Fibroblast of skin of left biceps (primary cell): ENCODE measurements at regions not wholly inside any gene's neighbourhood (a gene's known extent, or its start where the extent isn't known, plus 50 kb on each side); places are given as distances from the start of the nearest gene placed in this dataset.
A peak's percentile ranks its signal among the peaks of the same experiment; 100 is the strongest.

ENCODE experiments used
- DNase-seq, 2 experiments: peaks; one replicate each; pipeline ENCODE4 v3.0.0-alpha.2; 2013; ENCODE audit warnings: low read depth in 2 of 2

DNA sequence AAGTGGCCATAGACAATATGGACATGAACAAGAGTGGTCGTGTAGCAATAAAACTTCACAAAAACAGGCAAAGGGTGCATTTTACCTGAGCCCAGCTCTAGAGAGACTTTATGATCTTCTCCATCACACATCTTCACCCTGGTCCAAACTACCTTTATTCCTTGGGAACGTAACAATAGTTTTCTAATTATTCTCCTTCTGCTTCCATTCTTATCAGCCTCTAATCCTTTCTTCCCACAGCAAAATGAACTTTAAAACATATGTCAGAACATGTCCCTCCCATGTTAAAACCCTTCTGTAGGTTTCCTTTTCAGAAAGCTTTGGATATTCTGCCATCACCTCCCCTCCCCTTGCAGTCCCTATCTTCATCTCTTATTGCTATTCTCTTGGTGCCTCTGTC, 395.2 kb upstream of the PLXNA2 start:
- no peak for DNase-seq

DNA sequence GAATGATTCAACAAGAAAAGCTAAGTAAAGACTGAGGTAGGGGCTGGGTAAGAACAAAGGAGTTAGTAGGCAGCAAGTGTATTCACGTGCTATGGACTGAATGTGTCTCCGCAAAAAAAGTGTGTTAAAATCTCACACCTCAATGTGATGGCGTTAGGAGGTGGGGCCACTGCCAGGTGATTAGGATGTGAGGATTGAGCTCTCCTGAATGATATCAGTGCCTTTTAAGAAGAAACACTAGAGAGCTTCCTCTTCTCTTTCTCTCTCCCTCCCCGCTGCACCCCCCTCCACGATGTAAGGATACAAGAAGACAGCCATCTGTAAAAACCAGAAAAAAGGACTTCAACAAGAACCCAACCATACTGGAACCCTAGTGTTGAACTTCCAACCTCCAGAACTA, 396.1 kb upstream of the PLXNA2 start:
- no peak for DNase-seq

DNA sequence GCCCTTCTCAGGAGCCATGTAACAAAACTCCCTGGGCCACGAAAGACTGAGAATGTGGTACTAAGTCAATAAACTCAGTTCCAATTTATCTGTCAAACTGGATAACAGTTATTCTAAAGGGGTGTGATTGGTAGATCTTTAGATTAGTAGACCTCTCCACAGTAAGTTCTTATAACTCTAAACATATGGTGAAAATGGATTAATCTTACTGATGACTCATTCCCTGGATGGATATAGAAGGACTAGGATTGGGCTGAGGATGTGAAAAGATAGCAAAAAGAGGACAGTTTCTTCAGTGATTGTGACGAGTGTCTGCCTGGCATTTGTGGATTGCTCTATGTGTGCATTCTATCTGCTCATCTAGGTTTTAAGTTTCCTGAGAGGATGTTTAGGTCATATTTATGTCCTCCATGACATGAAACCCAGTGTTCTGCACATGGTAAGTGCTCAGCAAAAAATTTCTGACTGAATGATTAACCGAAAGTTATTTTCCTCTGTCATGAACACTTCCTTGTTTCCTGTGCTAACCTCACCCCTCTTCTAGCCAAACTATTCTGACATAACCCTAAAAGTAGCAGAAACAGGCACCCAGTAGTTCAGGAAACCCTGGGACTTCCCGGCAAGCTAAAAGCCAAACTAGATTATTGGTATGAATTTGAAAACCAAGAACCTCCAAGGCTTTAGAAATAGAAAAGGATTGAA, 397.5 kb upstream of the PLXNA2 start:
- no peak for DNase-seq

DNA sequence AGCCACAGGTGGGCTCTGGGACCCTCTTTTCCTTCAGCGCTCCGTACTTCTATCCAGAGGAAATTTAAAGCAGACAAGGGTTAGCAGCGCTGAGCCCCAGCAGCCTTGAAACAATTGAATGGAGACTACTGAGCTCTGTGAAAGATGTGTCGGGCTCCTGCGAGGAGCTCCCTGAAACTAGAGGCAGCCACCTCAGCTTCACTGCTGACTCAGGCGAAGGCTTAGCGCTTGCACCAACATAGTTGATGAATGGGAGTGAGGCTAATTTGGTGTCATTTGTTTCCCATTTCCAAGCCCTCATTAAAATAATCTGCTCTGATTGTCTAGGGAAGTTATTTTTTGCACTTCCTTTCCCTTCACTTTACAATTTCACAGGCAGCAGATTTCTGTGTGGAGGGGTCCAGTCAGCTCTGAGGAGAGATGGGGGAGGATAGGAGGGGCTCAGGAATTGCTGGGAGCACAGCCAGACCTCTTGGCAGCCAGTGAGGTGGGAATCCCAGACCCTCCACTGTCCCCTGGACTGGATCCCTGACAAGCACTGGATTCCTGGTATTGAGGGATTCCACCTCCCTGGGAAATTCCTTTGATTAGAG, 398.9 kb upstream of the PLXNA2 start:
- DNase-seq: no peak

DNA sequence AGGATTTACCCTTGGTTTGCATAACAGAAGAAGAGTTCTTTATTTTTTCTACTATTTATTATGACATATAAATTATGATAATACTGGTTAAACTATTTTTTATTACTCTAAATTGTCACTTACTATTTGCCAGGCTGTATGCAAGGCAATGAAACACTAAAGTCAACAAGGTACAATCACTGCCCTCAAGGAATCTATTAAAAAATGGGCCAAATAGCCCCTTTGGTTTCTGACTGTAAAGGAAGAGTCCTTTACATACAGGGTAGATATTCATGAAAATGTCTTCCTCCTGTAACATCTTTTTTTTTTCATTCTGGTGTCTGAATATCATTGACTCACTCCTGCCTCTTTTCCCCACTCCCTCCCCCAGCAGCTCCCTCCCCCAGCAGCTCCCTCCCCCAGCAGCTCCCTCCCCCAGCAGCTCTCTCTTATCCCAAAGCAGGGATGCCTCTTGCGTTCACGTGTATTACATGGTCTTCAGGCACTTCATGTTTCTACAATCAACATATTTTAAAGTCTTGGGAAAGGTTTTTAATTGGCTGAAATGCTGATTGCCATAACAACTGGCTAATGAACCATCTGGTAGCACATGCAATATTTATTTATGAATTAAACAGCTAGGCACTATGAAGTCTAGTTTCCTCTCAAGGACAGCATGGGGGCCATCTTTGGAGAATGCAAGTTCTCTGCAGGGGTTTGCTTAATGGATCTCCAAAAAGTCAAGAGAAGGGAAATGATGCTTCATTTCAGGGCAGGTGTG, 400.4 kb upstream of the PLXNA2 start:
- DNase-seq: no peak

DNA sequence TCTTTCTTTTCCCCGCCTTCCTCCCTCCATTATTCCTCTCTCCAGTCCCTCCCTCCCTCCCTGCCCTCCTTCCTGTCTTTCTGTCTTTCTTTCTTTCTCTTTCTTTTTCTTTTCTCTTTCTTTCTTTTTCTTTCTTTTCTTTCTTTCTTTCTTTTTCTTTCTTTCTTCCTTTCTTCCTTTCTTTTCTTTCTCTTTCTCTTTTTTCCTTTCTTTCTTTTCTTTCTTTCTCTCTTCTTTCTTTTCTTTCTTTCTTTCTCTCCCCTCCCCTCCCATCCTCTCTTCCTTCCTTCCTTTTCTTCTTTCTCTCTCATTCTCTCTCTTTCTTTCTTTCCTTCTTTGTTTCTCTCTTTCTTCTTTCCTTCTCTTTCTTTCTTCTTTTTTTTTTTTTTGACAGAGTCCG, 402.2 kb upstream of the PLXNA2 start:
- no peak for DNase-seq

DNA sequence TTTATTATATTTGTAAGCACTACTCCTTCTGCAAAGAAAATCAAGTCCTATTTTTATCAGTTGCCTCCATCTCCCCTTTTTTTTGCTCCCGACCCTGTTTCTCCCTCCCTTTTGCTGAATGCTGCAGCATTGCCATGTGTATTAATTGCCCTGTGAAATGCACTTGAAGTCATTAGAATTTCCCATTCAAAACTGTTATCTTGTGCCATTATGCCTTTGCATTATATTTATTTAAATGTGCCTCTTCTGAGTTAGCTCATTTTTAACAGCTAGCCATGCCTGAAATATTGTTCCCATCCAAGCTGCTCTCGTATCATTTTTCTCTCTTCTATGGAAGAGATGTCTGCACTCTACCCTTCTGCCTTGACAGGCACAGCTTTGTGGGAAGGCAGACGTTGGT, 404.0 kb upstream of the PLXNA2 start:
- no peak for DNase-seq

DNA sequence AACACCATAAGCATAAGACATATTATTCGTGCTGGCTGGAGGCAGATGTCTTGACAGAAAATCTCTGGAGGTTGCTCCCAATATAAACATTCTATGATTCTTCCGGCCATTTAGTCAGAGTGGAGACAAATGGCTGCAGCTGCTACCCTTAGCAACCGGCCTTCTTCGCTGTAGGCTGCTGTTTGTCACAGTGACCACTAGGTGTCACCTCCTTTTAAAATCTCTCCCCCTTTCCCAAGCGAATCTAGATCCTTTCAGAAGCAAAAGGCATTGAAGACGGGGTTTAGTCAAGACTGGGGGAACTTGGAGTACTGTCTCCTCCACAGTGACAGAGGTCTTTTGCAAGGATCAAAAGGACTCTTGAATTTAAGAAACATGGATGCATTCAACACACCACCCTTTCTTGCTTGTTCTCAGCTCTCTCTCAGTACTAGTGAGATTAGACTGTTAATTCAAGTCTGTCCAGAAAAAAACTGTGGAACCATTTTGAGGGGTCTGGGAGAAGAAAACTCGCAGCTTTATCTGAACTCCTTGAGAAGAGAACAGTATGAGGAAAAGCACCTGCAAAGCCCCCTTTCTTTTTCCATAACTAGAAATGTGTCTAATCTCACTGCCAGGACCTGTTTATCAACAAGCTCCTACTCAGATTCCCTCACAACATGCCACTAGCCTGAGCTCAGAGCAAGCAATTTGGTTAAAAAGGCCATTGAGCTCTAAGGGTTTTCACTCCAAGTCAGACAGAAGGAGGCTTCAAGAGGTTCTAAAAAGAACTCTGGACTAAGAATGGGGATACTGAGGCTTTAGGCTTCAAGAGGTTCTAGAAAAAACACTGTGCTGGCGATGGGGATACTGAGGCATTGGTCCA, 408.3 kb upstream of the PLXNA2 start:
- DNase-seq: peak; percentile 28 to 35

DNA sequence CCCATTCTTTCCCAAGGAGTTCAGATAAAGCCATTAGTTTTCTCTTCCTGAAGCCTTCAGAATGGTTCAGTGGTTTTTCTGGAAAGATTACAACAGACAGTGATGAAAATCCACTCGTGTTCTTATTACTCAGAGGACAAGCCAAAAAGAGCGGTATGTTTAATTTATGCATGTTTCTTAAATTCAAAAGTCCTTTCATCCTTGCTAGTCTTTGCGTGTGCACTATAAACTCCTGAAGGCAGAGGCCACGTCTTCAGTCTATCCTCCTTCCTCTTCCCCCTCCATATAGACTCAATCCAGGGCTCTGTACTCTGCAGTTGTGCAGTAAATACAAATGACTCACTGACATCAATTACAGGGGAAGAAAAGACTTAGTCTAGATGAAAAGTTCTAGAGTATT, 409.2 kb upstream of the PLXNA2 start:
- DNase-seq: no peak

DNA sequence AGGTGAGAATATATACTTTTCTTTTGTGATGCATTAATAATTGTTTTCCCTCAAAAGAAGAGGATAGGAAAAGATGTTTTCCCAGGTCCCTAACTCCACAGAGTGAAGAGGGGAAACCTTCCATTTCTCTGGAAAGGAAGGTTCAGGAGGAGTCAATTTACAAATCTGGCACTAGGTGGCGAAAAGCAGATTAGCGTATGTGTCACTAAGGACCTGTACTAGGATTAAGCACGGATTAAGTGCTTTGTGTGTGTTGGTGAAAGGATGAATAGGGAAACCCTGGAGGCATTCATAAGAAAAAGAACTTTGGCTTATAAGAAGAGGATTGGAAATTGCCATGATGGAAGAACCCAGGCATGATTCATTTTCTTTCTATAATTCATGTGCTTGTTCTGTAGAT, 410.1 kb upstream of the PLXNA2 start:
- no peak for DNase-seq

DNA sequence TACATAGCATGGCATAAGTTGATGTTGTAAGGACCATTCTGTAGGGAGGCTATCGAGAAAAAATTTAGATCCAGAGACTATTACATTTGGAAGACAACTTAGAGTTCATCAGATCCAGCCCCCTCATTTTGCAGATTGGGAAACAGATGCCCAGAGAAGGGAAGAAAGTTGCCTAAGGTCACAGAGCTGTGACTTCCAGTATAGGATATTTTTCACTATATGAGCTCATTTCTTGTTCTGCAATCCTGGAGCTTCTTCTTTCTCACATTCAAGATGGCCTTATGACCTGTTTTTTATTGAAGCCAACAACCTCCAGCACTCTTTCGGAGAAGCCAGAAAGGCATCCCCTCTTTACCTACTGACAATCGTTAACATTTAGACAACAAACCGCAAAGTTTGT, 421.8 kb upstream of the PLXNA2 start:
- no peak for DNase-seq

DNA sequence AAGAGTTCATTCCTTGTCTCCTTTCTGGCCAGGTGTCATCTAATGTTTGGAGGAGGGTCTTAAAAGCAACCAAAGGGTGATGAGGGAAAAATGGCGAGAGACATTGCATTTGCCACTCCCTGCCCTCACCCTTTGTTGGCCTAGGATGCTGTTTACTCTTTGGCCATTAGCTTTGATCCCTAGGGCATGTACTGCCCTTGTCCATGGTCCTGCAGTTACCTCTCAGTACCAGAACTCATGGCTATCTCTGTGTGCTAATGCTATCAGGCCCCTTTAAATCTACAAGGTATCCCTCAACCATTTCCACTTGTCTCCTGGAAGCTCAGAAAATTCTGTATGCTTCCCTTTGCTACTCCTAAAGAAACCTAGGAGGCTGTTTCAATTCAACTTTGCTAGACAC, 424.8 kb upstream of the PLXNA2 start:
- no peak for DNase-seq

DNA sequence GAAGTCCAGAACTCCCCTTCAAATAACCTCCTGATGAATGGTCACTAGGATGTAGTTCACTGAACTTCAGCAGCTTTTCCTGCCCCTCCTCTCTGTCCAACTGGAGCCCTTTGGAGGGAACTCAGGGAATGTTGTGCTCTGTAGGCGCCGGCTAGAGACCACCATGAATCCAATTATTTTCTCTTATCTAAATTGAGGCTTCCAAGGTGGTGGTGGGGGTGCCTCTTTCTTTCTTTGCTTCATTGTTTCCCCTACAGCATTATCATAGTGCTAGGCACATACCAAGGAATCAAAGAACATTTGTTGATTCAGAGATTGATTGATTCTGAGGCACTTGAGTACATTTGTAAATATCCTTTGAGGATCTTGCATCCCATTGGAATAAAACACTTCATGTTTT, 426.6 kb upstream of the PLXNA2 start:
- no peak for DNase-seq

DNA sequence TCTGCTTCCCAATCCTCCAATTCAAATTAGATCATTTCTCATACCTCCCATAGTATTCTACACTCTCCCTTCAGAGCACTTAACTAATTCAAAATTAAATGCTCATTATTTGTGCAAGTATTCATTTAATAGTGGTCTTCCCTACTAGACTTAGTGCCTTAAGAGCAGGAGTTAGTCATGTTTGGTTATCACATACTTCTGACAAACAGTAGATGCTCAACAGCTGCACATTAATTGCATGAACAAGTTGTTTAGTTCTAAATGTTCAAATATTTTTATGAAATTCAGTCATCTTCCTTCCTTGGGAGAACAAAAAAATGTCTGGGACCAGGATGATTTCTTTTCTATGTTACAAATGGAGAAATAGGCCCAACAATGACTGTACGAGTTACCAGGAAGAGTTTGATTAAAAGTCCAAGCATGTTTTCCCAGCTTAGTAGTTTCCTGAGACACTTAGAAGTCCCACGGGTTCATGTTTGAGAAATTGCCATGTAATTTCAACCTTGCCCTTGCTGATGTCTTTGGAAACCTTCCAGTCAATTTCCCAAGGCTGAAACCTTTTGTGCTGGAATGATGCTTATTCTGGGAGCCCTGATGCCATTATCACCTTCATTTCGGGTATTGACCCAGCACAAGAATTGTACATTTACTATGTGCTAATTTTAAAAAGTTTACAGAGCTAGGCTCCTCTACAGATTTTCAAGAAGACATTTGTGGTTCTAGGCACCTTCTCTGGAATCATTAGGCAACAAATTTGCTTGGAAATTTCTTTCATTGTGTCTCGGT, 437.9 kb upstream of the PLXNA2 start:
- no peak for DNase-seq

DNA sequence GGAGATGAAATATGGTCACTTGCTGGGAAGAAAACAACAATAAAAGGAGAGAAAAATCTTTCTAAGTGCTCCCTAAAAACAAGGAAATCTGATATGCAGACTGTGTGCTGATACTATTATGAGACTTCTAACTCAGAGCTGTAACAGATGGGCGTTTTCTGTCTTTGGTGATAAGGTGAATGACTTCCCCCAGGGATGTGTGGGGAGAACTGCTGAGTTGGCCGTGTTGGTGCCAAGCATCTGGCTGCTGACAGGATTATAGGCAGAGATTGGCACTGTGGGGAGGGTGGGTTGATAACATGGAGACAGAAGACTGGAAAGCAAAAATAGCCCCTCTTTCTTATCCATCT, 438.5 kb upstream of the PLXNA2 start:
- DNase-seq: no peak

DNA sequence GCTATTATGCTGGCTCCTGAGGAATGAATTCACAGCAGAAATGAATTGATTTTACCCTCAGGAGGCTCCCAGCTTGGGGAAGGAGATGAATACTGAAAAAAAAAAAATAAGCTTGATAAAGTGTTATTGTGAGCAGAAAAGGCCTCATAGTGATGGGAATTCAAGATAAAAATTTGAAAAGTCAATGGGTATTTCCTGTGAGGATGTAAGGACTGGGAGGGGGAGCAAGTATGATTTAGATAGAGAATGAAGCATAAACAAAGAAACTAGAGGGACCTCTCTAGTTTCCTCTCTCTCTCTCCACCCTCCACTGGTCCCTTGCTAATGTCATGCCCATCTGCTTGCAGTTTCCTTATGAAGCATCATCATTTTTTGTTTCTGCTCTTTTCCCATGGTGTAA, 439.0 kb upstream of the PLXNA2 start:
- DNase-seq: no peak

DNA sequence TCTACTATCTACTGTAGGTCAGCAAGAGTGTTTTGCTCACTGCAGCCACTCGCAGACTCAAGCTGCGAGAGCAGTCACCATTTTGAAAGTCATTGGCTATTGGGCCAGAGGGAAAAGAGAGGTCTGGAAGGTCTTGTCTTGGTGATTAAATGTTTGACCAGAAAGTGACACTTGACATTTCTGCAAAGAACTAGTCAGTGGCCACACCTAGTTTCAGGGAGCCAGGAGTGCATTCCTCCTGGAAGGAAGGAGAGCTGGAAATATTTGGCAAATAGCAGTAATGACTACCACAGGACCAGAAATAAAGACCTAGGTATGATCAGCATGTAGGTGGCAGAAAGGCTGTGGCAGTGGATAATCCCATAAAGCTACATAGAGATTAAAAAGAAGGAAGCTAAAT, 440.0 kb upstream of the PLXNA2 start:
- no peak for DNase-seq

DNA sequence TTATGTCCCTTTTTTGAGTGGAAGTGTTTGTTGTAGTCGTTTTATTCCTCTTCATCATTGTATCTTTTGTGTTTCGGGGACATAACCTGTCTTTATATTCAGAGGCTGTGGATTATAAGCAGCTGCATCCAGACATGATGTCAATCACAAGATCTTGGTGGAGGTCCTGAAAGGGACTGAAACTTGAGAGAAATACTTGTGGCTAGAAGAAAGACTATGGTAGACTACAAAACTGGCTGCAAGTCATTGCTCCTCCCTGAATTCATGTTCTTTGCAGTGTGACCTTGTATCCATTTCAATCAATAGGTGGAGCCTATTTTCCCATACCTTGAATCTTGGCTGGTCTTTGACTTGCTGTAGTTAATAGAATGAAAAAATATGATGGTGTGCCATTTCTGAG, 442.4 kb upstream of the PLXNA2 start:
- DNase-seq: no peak

DNA sequence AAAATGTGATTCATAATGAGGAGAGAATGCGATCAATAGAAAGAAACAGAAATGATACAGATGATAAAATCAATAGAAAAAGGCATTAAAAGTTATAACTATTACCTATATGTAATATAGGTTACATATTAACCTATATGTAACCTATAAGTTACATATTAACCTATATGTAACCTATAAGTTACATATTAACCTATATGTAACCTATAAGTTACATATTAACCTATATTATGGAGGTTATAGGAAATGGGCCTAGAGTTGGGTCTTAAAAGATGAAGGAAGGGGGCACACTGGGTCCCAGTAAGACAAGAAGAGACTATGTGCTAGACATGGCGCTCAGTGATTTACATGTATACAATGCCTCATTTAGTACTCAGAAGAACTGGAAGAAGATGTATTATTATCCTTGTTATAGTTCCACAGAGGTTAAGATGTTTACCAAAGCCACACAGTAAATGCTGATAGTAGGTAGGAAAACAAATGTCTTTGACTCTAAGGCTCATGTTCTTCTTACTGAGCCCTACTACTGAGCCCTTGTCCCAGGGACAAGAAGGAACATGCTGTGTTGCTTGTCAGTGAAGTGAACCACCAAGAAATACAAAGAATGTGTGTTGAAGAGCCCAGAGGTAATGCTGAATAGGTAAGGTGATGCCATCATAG, 444.6 kb upstream of the PLXNA2 start:
- DNase-seq: no peak

DNA sequence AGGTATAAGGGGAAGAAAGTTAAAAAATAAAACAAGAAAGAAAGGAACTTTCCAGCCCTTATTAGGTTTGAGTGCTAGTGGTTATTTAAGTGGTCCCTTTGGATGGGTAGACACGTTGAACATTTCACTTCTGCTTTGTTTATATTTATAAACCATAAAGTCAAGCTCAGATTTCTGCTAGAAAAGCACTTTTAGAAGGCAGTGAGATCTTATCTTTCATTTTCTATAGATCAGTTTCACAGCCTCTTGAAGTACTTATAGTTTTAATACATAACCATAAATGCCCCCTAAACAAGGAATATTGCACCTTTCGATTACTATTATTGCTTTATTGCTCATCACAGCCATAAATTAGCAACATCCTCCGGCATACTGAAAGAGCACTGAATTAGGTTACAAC, 446.8 kb upstream of the PLXNA2 start:
- DNase-seq: no peak

DNA sequence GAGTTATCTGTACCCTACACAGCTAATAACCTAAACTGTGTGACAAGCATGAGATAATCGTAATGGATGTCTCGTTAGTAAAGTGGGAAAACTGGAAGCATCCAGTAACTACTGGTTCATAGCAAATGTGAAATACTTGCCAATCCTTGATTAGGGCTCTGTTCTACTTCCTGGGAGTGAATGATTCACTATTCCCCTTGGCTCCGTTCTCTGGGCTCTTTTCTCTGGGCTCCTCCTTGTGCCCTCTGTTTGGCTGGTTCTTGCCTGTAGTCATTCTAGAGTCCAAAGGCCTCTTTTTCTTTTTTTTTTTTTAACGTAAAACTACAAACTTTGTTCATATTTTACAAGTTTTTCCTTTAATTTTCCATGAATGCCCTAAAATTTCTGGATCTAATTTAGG, 465.8 kb upstream of the PLXNA2 start:
- no peak for DNase-seq
